ENCODE measurements at regions not wholly inside any gene's neighbourhood (a gene's known extent, or its start where the extent isn't known, plus 50 kb on each side); places are given as distances from the start of the nearest gene placed in this dataset.
"Not testable (repeated sequence)": the region's sequence is repeated elsewhere in the genome, so short reads cannot be mapped to it uniquely, and the experiment has no call there.

DNA sequence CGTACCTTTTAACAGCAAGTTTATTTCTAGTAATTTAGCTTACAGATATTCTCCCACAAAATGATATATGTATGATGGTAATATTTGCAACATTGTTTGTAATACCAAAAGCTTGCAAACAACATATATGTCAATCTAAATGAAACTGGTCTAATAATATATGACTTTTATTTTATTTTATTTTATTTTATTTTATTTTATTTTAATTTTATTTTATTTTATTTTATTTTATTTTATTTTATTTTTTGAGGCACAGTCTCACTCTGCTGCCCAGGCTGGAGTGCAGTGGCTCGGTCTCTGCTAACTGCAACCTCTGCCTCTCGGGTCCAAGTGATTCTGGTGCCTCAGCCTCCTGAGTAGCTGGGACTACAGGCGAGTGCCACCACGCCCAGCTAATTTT lies 94.6 kb upstream of the ABCA1 start:
- TF ChIP-seq CTCF (tag by site-specific recombination; IDR thresholded peaks at IDR 0.05); ZNF274 (IDR thresholded peaks at IDR 0.05; ENCODE audit: low read length); ZNF274 (tag by site-specific recombination; IDR thresholded peaks at IDR 0.05; ENCODE audit: borderline replicate concordance); ZBTB21 (tag by site-specific recombination; IDR thresholded peaks at IDR 0.05); ZNF366 (tag by site-specific recombination; conservative IDR thresholded peaks at IDR 0.05); ZNF76 (tag by site-specific recombination; IDR thresholded peaks at IDR 0.05; ENCODE audit: borderline replicate concordance, low read depth); ZNF610 (tag by site-specific recombination; IDR thresholded peaks at IDR 0.05; ENCODE audit: borderline replicate concordance); ZNF121 (tag by site-specific recombination; IDR thresholded peaks at IDR 0.05); SP3 (tag by site-specific recombination; IDR thresholded peaks at IDR 0.05); ZNF423 (tag by site-specific recombination; IDR thresholded peaks at IDR 0.05); ZNF785 (tag by site-specific recombination; IDR thresholded peaks at IDR 0.05); ZNF433 (tag by site-specific recombination; IDR thresholded peaks at IDR 0.05; ENCODE audit: low read depth): not testable (repeated sequence)
- TF ChIP-seq, protein P1, sequence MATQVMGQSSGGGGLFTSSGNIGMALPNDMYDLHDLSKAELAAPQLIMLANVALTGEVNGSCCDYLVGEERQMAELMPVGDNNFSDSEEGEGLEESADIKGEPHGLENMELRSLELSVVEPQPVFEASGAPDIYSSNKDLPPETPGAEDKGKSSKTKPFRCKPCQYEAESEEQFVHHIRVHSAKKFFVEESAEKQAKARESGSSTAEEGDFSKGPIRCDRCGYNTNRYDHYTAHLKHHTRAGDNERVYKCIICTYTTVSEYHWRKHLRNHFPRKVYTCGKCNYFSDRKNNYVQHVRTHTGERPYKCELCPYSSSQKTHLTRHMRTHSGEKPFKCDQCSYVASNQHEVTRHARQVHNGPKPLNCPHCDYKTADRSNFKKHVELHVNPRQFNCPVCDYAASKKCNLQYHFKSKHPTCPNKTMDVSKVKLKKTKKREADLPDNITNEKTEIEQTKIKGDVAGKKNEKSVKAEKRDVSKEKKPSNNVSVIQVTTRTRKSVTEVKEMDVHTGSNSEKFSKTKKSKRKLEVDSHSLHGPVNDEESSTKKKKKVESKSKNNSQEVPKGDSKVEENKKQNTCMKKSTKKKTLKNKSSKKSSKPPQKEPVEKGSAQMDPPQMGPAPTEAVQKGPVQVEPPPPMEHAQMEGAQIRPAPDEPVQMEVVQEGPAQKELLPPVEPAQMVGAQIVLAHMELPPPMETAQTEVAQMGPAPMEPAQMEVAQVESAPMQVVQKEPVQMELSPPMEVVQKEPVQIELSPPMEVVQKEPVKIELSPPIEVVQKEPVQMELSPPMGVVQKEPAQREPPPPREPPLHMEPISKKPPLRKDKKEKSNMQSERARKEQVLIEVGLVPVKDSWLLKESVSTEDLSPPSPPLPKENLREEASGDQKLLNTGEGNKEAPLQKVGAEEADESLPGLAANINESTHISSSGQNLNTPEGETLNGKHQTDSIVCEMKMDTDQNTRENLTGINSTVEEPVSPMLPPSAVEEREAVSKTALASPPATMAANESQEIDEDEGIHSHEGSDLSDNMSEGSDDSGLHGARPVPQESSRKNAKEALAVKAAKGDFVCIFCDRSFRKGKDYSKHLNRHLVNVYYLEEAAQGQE (tag by site-specific recombination; IDR thresholded peaks at IDR 0.05), result not testable (repeated sequence)
